Lower leg skin (tissue), 4 donors: ENCODE measurements at regions not wholly inside any gene's neighbourhood (a gene's known extent, or its start where the extent isn't known, plus 50 kb on each side); places are given as distances from the start of the nearest gene placed in this dataset.

ENCODE experiments used
- DNase-seq, 2 donors: peaks; one replicate each; pipeline ENCODE4 v3.0.0-alpha.2; 2019; ENCODE audit warnings: low spot score in 2 of 2
- H3K4me3 ChIP-seq: fragments of 200-600 bp; sonication (generic); 2 replicates; pipeline ENCODE4 v1.5.1; 2017; ENCODE audit warnings: mild to moderate bottlenecking, low read depth; ENCODE audit not compliant: poor library complexity, severe bottlenecking
- POLR2A ChIP-seq, 2 donors: fragments of 450-650 bp; IDR thresholded peaks; one replicate each; pipeline ENCODE4 v1.6.1; 2016 to 2017; ENCODE audit warnings: antibody characterized with exemption in 2 of 2, mild to moderate bottlenecking in 1 of 2, moderate library complexity in 1 of 2
- WGBS, 2 donors: methylation state at CpG; one replicate each; pipeline ENCODE4 v1.1.5; 2018; 5-methylcytosine and 5-hydroxymethylcytosine counted together
- intact Hi-C: fragments of 100-400 bp; cut with DNase I; formaldehyde crosslinking; loops from one replicate; pipeline ENCODE4 v1.15.0; 2023; ENCODE audit warnings: low total_unique reads
- TF ChIP-seq, protein P1 (sequence below), 3 donors: fragments of 450-650 bp; IDR thresholded peaks; one replicate each; pipeline ENCODE4 v1.5.1; 2016; ENCODE audit warnings: antibody characterized with exemption in 3 of 3, mild to moderate bottlenecking in 3 of 3, moderate library complexity in 2 of 3

DNA sequence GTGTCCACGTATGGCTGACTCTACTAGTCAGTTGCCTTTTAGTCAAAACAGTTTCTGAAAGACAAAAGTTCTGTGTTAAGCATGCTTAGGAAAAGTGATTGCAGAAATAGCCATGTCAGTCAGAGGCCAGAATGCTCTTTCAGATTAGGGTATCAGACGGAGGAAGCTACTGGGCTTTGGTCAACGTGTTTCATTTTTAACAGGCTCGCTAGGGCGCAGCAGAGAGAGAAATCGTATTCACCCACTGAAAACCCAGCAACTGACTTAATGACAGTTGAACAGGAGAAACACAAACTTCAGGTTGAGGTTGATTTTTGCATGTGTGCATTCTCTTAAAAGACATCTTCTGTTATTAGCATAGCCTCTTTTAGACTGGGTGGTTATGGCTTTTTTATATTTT lies 322.6 kb upstream of the KIAA1217 start:
- intact Hi-C loops = no loop called here
- TF ChIP-seq, protein P1, sequence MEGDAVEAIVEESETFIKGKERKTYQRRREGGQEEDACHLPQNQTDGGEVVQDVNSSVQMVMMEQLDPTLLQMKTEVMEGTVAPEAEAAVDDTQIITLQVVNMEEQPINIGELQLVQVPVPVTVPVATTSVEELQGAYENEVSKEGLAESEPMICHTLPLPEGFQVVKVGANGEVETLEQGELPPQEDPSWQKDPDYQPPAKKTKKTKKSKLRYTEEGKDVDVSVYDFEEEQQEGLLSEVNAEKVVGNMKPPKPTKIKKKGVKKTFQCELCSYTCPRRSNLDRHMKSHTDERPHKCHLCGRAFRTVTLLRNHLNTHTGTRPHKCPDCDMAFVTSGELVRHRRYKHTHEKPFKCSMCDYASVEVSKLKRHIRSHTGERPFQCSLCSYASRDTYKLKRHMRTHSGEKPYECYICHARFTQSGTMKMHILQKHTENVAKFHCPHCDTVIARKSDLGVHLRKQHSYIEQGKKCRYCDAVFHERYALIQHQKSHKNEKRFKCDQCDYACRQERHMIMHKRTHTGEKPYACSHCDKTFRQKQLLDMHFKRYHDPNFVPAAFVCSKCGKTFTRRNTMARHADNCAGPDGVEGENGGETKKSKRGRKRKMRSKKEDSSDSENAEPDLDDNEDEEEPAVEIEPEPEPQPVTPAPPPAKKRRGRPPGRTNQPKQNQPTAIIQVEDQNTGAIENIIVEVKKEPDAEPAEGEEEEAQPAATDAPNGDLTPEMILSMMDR (IDR thresholded peaks at IDR 0.05) = no peak
- no peak for TF ChIP-seq POLR2A (IDR thresholded peaks at IDR 0.05)
- no peak for DNase-seq
- 44 to 47% methylated on average over 6 of the region's 6 CpGs for WGBS, 2 donors
- no peak overlapping the region for H3K4me3 ChIP-seq

DNA sequence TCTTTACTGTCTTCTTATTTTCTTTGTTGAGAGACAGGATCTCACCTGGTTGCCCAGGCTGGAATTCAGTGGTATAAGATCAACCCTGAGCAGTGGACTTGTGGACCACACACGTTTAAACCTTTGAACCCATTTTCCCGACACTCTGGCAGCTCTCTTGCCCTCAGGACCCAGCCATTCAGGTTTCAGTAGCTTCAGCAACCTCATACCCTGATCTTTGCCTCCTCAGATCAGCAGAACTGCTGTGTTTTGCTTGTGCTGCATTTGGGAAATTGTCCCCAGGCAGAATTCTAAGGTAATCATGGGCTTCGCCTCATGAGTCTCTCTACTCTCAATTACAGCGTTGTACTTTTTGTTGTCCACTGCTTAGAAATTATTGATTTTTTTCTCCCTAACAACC lies 317.6 kb upstream of the KIAA1217 start:
- H3K4me3 ChIP-seq = no peak overlapping the region
- no peak for DNase-seq
- intact Hi-C loops = no loop called here
- TF ChIP-seq, protein P1 (IDR thresholded peaks at IDR 0.05) = no peak
- no peak for TF ChIP-seq POLR2A (IDR thresholded peaks at IDR 0.05)
- 66 to 80% methylated on average over 4 of the region's 4 CpGs for WGBS, 2 donors

DNA sequence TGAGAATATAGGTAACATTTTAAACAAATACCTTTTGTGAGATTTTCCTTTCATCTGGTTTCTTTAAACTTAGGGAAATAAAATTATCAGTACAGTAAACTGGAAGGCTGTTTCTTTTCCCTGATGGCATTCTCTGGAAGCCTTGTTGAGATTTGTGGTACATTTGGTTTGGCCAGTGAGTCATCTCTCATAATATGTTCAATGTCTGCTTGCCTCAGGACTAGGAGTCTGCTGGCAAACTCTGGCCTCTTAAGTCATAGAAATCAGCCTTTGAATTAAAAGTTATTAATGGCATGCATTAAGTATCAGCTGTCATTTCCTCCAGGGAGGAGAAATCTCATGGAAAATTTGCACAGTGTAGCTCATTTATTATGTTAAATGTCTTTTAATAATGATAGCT lies 316.6 kb upstream of the KIAA1217 start:
- TF ChIP-seq, protein P1 (IDR thresholded peaks at IDR 0.05) = no peak
- TF ChIP-seq POLR2A (IDR thresholded peaks at IDR 0.05) = no peak
- H3K4me3 ChIP-seq = no peak overlapping the region
- intact Hi-C loops = no loop called here
- DNase-seq = no peak

DNA sequence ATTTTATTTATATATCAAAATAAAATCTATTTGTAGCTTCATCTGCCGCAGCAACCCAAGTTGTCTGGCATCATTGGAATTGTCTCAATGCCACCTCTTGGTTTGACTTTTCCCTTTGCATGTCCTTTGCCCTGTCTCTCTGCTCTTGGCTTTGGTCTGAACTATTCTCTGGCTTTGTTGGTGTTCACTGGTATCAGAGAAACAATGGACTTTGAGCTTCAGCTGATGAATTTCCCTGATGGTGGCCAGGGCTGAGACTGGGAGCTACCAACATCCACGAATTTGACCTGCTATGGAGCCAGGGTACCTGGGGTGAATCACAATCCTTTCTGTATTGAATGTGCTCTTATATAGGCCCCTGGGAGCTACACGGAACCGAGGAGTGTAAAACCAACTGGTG lies 311.7 kb upstream of the KIAA1217 start:
- WGBS, 2 donors = 80 to 86% methylated on average over 4 of the region's 4 CpGs
- no peak for DNase-seq
- TF ChIP-seq, protein P1 (IDR thresholded peaks at IDR 0.05) = no peak
- no peak for TF ChIP-seq POLR2A (IDR thresholded peaks at IDR 0.05)
- intact Hi-C loops = no loop called here
- H3K4me3 ChIP-seq = no peak overlapping the region

DNA sequence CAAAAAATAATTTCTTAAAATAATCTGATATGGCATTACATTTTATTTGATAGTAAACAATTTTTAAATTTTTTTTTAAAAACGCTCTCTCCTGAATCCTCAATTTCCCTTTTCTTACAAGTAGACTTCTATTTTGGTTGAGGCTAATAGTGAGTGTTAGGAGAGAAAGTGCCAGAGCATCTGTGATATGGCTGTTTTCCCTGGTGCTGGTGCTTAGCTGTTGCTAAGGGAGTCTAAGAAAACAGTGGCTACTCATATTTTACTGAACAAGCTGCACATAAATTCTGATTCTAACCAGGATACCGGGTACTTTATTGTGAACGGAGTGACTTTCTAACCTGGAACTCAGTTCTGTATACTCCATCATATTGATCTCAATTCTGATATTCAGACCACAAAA lies 311.1 kb upstream of the KIAA1217 start:
- H3K4me3 ChIP-seq = no peak overlapping the region
- intact Hi-C loops = no loop called here
- DNase-seq = no peak
- 74 to 82% methylated on average over 3 of the region's 3 CpGs for WGBS, 2 donors
- TF ChIP-seq, protein P1 (IDR thresholded peaks at IDR 0.05) = no peak
- TF ChIP-seq POLR2A (IDR thresholded peaks at IDR 0.05) = no peak

DNA sequence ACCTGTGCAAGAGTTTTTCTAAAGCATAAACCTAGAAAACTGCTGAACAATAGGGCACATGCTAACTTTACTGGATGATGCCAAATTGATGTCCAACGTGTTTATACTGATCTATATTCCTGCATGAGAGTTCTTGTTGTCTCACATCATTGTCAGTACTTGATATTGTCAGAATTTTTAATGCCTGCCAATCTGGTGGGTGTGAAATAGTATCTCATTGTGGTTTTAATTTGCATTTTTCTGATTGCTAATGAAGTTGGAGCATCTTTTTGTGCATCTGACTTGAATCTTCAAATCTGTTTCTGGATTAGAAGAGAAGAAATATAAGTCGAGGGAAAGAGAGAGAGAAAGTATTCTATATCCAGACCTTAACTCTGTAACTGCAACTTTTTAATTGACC lies 309.8 kb upstream of the KIAA1217 start:
- TF ChIP-seq, protein P1 (IDR thresholded peaks at IDR 0.05) = no peak
- no peak for TF ChIP-seq POLR2A (IDR thresholded peaks at IDR 0.05)
- WGBS, 2 donors = 43 to 55% methylated on average over 2 of the region's 2 CpGs
- intact Hi-C loops = no loop called here
- DNase-seq = no peak
- no peak overlapping the region for H3K4me3 ChIP-seq
